ENCODE measurements at regions not wholly inside any gene's neighbourhood (a gene's known extent, or its start where the extent isn't known, plus 50 kb on each side); places are given as distances from the start of the nearest gene placed in this dataset.
A peak's percentile ranks its signal among the peaks of the same experiment; 100 is the strongest.

- no peak for DNase-seq
These were observed 123.2 kb downstream of the MAB21L3 start for GRCh38 chr1:116234429-116234828.

GRCh38 chr1:116239916-116240315 lies 128.7 kb downstream of the MAB21L3 start:
- no peak for DNase-seq

DNA sequence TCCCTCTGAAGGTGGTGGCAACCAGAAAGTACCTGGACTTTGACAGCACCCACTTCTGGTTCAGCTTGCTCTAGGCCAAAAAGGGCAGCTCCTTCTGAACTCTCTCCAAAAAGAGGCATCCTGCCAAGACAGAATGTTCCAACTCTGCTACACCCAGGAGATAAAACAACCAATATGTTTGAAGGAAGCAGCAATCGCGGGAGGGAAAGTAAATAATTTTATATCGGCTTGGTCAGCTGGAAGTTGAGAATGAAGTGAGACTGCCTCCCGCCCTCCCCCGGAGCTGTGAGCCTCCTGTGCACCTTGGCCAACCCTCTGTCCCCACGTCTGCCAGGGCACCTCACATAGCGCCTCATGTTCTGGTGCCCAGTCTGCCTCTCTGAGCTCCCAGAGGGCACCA lies 130.3 kb upstream of the ATP1A1 start:
- DNase-seq: no peak

DNA sequence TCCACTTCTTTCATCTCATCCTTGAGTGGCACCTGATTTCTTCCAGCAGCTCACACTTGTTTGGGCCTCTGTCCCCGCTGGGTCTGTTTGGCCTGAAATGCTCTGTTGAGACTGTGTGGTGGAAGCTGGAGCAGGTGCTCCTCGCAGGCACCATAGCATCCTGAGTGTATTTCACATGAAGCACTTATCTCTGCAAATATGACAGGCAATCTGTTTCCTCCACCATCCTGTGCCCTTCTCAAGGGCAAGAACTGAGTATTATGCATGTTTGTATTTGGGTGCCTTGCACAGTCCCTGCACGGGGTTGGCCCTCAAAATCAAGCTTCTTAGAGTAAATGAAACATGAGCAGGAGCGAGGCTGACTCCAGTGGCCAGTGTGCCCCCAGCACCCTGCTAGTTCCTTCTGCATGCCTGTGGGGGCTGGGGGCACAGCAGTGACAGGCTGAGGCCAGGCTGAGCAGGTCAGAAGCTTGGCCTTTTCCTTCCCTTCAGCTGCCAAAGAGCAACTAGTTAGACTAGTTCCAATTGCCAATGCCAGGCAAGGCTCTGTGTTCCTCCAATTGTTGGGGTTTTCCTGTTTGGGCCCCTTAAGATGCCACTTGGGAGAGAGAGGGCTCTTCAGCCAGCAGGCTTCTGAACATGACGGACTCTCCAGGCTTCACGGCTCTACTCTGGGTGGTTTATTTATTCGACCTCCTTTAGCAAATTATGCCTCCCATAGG lies 129.6 kb upstream of the ATP1A1 start:
- DNase-seq: peak; percentile 37

GRCh38 chr1:116246174-116246573 lies 126.9 kb upstream of the ATP1A1 start:
- no peak for DNase-seq

DNA sequence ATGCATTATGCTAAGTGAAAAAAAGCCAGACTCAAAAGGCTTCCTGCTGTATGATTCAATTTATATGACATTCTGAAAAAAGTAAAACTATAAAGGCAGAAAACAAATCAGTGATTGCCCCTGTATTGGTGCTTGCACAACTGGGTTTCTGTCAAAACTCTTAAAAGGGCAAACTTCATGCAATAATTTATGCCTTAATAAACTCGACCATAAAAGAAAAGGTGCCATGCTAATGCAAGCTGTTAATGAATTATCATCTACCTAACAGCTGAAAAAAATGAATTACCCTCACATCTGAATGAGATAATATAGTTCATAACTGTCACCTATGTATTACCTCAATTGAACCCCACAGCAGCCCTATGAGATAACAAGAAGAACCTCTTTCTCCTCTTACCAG lies 120.8 kb upstream of the ATP1A1 start:
- no peak for DNase-seq

- no peak for DNase-seq
These were observed 120.3 kb upstream of the ATP1A1 start for GRCh38 chr1:116252785-116253184.

GRCh38 chr1:116253566-116254382 lies 119.3 kb upstream of the ATP1A1 start:
- DNase-seq: no peak

GRCh38 chr1:116254776-116255175 lies 118.3 kb upstream of the ATP1A1 start:
- no peak for DNase-seq

GRCh38 chr1:116255486-116256285 lies 117.4 kb upstream of the ATP1A1 start:
- no peak for DNase-seq

DNA sequence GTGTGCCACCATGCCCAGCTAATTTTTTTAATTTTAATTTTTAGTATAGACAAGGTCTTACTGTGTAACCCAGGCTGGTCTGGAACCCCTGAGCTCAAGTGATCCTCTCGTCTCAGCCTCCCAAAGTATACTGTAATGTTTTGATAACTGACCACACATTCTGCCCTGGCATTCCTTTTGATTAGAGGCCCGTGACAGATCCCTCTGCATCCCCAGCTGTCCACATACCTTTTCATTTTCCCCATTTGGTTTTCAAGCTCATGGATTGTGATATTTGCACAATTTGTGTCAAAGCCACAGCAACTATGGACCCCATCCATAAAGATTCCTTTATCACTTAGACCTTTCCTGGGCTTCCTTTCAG lies 116.8 kb upstream of the ATP1A1 start:
- no peak for DNase-seq

GRCh38 chr1:116256875-116257274 lies 116.2 kb upstream of the ATP1A1 start:
- no peak for DNase-seq

DNA sequence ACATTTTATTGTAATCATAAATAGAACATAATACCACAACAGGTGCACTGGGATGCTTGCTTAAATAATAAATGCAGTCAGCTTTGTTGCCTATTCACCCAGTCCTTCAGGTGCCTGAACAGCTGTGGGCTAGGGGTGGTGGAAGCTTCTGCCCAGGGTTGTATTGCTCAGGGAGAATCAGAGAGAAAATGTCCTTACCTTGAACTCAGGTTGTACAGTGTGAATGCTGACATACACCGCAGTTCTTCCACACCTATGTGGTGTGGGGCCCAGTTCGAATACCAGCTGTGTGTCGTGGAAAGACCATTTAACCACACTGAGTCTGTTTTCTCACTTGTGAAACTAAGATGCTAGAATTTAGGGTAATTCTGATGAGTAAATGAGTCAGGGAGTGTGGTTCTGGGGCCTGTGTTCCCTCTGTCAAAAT lies 115.7 kb upstream of the ATP1A1 start:
- peak; percentile 51 for DNase-seq

DNA sequence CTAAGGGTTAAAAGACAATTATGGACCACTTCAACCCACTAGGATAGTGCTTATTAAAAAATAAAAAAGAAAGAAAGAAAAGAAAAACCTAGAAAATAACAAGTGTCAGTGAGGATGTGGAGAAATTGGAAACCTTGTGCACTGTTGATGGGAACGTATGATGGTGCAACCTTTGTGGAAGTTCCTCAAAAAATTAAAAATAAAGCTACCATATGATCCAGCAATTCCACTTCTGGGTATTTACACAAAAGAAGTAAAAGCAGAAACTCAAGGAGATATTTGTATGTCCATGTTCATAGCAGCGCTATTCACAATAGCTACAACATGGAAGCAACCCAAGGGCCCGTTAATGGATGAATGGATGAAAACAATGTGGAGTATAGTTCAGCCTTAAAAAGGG lies 115.2 kb upstream of the ATP1A1 start:
- DNase-seq: no peak

DNA sequence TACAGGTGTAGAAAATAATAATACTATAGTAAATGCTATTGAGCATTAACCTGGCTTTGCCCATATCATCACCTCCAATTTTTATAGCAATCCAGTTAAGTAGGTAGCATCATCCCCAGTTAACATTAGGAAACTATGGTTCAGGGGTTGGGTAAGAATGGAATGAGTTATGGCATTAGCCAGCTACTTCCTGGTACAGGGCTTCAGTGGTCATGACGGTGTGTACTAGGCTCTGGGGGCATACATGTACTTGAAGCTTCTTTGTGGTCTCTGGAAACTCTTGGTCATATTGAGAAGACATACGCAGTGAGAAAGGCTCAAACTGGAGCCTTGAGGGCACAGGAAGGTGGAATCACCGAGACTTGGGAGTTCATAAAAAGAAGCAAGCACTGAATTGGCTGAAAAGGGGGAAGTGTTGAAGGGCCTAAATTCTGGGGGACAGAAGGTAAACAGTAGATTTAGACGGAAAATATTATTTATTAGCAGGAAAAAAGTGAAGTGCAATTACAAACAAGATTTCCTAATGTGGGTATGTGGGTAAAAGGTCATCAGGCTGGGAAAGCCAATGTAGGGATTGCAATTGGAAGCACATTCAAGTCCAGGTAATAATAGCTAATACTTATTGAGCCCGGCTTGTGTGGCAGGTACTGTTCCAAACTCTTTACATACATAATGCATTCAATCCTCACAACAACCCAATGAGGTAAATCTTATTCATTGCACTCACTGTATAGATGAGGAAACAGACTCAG lies 114.2 kb upstream of the ATP1A1 start:
- no peak for DNase-seq

DNA sequence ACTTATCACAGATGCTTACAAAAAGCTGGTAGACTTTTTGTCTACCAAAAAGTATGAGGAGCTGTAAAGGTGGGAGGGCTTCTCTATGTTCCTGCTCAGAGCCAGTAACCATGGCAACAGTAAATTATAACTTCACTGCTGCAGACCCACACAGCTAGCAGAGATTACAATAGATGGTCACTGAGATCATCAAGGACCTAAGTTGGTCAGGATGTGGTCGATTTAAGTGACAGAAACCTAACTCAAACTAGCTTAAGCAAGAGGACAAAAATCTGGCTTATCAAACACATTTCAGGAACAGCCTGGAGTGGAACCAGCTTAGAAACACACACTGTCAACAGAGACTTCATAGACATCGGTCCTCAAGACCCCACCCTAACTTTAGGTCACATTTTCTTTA lies 113.4 kb upstream of the ATP1A1 start:
- DNase-seq: no peak

- no peak for DNase-seq
These were observed 112.9 kb upstream of the ATP1A1 start for GRCh38 chr1:116260115-116260514.

- no peak for DNase-seq
These were observed 112.4 kb upstream of the ATP1A1 start for GRCh38 chr1:116260621-116261020.

GRCh38 chr1:116261227-116261626 lies 111.8 kb upstream of the ATP1A1 start:
- DNase-seq: no peak

DNA sequence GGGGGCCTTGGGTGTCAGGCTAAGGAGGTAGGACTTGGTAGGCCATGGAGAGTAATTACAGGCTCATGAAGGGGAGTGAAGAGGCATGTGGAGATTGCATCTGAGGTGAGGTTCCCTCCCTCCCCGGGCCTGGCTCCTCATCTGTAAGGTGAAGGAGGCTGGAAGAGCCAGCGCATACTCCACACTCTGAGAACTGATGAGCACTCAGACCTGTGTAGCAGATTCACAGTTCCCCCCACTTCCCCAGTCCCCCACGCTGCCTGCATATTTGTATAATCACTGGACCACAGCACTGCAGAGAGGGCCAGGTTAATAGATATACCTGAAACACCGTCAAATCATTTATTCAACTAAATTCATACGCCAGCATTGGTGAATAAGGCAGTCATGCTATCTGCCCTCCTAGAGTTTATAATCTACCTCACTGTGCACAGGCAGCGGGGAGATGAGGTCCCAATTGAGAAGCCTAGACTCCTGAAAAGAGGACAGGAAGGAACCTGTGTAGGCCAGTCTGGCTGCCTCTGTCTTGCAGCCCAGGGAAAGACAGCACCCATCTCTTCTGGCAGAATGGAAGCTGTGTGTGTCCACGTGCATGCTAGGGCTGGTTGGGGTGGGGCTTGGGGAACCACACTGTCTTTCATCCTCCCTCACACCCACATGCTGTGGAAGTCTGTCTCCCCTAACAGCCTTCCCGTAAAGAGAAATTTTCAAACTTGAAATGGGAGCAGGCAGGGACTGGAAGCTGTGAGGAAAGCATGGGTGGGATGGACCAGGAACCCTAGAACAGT lies 110.6 kb upstream of the ATP1A1 start:
- no peak for DNase-seq

GRCh38 chr1:116262995-116263385 lies 110.1 kb upstream of the ATP1A1 start:
- no peak for DNase-seq
